ENCODE measurements at regions not wholly inside any gene's neighbourhood (a gene's known extent, or its start where the extent isn't known, plus 50 kb on each side); places are given as distances from the start of the nearest gene placed in this dataset.

GRCh38 chr9:79334001-79334400 is 237.8 kb upstream of the TLE4 start:
- TF ChIP-seq CTCF (IDR thresholded peaks at IDR 0.05) (no peak), POLR2A (IDR thresholded peaks at IDR 0.05) (no peak), EP300 (IDR thresholded peaks at IDR 0.05) (no peak)
